Right ventricle myocardium superior (tissue), 1 donor: ENCODE measurements at regions not wholly inside any gene's neighbourhood (a gene's known extent, or its start where the extent isn't known, plus 50 kb on each side); places are given as distances from the start of the nearest gene placed in this dataset.

Experiments used
- ATAC-seq: fragments of 200-7000 bp; cut with Tn5 transposase; one replicate; pipeline ENCODE4 v1.9.1; 2020; ENCODE audit warnings: mild to moderate bottlenecking; ENCODE audit not compliant: poor library complexity
- DNase-seq: peaks from one replicate; pipeline ENCODE4 v3.0.0-alpha.2; 2020
- intact Hi-C: fragments of 100-400 bp; cut with DNase I; formaldehyde crosslinking; loops from one replicate; pipeline ENCODE4 v1.11.2; 2022
- donor health status: DM: no; HTN: yes; CAD: no; lungs with severe emphysema.

DNA sequence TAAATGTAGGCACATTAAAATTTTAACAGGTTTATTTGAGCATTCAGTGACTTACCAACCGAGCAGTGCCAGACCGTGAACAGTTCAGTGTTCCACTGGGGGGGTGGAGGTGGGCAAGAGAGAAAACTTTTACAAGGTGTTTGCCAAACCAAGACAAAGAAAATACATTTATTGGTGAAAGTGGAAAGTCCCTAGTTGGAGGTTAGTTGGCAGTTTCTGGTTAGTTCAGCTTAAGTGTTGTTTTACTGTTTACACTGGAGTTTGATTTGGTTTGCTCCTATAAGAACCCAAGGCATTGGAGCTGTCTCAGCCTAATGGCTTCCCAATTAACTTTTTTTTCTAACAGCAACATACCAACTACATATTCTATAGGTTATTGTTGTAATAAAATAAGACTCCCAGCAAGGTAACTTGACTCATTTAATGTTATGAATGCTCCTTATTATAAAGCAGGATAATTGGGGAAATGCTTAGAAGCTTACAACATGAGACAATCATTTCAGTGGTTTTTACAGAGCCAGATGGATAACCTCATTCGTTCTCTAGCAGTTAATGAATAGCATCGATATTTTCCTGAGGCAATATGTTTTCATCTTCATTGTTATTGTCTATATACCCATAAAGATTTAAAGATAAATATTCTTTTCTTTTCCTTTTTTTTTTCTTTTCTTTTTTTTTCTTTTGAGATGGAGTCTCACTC lies 115.8 kb downstream of the ETNK1 start:
- DNase-seq (no peak), ATAC-seq (no peak)
- intact Hi-C loops = no loop called here

GRCh38 chr12:22743700-22744099 lies 118.7 kb downstream of the ETNK1 start:
- no peak for ATAC-seq
- no peak for DNase-seq
- intact Hi-C loops = no loop called here

GRCh38 chr12:22744197-22744596 lies 119.2 kb downstream of the ETNK1 start:
- DNase-seq (no peak), ATAC-seq (no peak)
- intact Hi-C loops = no loop called here

DNA sequence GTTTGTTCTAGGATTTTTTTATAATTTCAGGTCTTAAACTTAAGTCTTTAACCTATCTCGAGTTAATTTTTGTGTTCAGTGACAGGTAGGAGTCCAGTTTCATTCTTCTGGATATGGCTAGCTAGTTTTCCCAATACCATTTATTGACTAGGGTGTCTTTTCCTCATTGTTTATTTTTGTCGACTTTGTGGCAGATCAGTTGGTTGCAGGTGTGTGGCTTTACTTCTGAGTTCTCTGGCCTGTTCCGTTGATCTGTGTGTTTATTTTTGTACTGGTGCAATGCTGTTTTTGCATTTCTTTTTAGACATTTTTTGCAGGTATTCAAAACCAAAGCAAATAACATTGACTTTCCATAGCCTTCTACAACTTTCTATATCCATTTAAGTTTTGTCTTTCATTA lies 121.7 kb downstream of the ETNK1 start:
- intact Hi-C loops = no loop called here
- ATAC-seq = no peak
- DNase-seq = no peak

DNA sequence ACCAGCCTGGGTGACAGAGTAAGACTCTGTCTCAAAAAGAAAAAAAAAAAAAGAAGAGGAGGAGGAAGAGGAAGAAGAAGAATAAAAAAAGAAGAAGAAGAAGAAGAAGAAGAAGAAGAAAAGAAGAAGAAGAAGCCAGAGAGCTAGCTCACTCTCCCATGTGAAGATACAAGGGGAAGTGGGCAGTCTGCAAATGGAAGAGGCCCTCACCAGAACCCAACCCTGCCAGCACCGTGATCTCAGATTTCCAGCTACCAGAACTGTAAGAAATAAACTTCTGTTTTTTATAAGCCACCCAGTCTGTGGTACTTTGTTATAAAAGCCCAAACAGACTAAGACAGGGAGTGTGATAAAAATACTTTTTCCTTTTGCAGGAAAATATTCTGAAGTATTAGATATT lies 130.7 kb downstream of the ETNK1 start:
- intact Hi-C loops = no loop called here
- DNase-seq (no peak), ATAC-seq (no peak)

GRCh38 chr12:22759769-22760674 lies 135.1 kb downstream of the ETNK1 start:
- intact Hi-C loops = no loop called here
- no peak for ATAC-seq
- no peak for DNase-seq

GRCh38 chr12:22765421-22766130 lies 140.6 kb downstream of the ETNK1 start:
- no peak for ATAC-seq
- intact Hi-C loops = no loop called here
- DNase-seq = no peak

DNA sequence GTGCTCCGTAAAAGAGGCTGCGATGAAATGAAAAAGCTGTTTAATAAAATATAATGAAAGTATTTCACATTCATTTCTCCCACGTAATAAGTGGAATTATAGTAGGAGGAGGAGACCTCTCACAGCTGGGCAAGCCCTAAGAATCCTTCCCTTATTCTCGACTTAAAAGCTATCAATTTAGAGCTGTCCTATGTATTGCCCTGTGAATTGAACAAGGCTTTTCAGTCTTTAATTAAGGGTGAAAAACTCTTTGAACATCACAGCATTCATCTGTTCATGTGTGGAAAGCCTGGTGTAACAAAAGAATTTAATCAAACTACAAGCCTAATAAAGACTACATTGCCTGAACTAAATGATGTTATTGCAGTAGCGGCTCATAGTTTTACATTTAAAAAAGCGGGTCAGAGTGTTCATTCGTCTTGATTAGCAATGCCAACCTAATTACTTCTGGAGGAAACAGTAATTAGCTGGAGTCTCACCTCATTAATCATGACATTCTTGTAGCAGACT lies 142.0 kb downstream of the ETNK1 start:
- intact Hi-C loops = no loop called here
- DNase-seq (no peak), ATAC-seq (no peak)

DNA sequence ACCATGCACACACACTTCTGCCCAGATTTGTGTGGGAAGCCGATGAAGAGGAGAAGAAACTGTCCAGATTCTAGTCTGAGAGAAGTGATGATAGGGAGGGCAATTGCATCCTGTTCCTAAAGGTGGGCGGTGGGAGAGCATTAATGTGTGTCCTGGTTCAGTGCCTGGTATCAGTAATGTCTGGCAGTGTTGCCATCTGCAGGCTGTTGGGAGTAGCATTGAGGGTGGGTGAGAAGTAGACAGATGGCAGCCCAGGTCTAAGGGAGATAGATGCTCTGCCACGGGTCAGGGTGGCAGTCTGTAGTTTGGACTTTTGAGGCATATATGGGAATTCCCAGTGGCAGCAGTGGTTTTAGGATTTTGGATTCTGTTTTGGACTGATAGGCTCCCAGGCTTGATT lies 156.4 kb downstream of the ETNK1 start:
- DNase-seq (no peak), ATAC-seq (no peak)
- intact Hi-C loops = no loop called here

GRCh38 chr12:22787557-22787956 lies 162.6 kb downstream of the ETNK1 start:
- intact Hi-C loops = no loop called here
- no peak for DNase-seq
- no peak for ATAC-seq

DNA sequence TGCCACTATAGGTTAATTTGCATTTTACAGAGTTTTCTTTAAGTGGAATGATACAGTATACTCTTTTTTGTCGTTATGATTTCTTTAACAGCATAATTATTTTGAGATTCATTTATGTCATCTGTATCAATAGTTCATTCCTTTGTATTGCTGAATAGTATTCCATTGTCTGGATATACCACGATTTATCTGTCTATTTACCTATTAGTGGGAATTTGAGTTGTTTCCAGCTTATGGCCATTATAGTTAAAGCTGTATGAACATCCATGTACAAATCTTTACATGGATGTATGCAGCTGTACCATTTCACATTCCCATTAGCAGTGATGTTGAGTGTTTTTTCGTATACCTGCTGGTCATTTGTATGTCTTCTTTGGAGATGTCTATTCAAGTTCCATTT lies 163.9 kb downstream of the ETNK1 start:
- DNase-seq = no peak
- intact Hi-C loops = no loop called here
- ATAC-seq = no peak

GRCh38 chr12:22792138-22792537 lies 167.2 kb downstream of the ETNK1 start:
- intact Hi-C loops = no loop called here
- ATAC-seq (no peak), DNase-seq (no peak)

DNA sequence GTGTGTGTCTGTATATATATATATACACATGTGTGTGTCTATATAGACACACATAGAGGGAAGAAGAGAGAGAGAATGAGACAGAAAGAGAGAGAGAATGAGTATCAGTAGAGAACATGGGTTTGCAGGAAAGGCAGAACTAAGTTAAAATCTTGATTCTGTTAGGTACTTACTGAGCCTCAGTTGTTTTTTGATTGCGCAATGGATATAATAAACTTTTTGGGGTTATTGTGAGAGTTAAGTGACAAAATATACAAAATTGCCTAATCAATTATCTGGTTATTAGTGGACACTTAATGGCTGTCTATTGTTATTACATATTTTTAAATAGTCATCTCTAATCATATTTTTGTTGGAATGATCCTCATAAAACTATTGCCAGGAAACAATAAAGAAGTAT lies 169.0 kb downstream of the ETNK1 start:
- no peak for ATAC-seq
- DNase-seq = no peak
- intact Hi-C loops = no loop called here

GRCh38 chr12:22796941-22797630 lies 172.1 kb downstream of the ETNK1 start:
- ATAC-seq (no peak), DNase-seq (no peak)
- intact Hi-C loops = no loop called here

GRCh38 chr12:22797701-22798100 lies 172.7 kb downstream of the ETNK1 start:
- intact Hi-C loops = no loop called here
- DNase-seq = no peak
- no peak for ATAC-seq

DNA sequence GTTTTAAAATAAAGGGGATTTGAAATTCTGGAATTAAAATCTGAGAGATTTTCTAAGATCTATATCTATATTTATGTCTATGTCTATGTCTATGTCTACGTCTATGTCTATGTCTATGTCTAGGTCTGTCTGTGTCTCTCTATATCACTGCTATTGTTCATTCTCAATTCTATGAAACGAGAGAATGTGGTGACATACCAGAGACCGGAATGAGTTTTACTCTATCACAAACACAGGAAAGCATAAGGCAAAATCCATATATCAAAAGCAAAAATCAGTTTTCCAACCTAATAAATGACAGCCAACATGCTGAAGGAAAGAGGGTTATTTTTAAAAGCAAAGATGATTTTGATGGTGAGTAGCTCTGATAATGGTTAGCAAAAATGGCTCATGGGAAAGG lies 173.1 kb downstream of the ETNK1 start:
- intact Hi-C loops = no loop called here
- DNase-seq (no peak), ATAC-seq (no peak)

GRCh38 chr12:22799503-22799902 lies 174.5 kb downstream of the ETNK1 start:
- ATAC-seq (no peak), DNase-seq (no peak)
- intact Hi-C loops = no loop called here

GRCh38 chr12:22800332-22800731 lies 175.4 kb downstream of the ETNK1 start:
- intact Hi-C loops = no loop called here
- DNase-seq (no peak), ATAC-seq (no peak)
